SU-DHL-6 (cell line): ENCODE measurements at regions not wholly inside any gene's neighbourhood (a gene's known extent, or its start where the extent isn't known, plus 50 kb on each side); places are given as distances from the start of the nearest gene placed in this dataset.

Source experiments
- H2AFZ ChIP-seq: fragments of 200-600 bp; sonication (generic); 2 replicates; pipeline ENCODE4 v1.6.1; 2014; ENCODE audit warnings: low read depth, mild to moderate bottlenecking, moderate library complexity, mixed read lengths, antibody characterized with exemption, low read length; ENCODE audit not compliant: severe bottlenecking
- H3F3A ChIP-seq: fragments of 200-600 bp; shearing (Covaris generic); 2 replicates; pipeline ENCODE4 v1.6.0; 2016; ENCODE audit warnings: antibody characterized with exemption, mild to moderate bottlenecking; ENCODE audit not compliant: insufficient read depth
- H3K27ac ChIP-seq: fragments of 200-600 bp; sonication (generic); 2 replicates; pipeline ENCODE4 v1.5.1; 2016; ENCODE audit warnings: low read depth, mild to moderate bottlenecking, low read length, moderate library complexity, mixed read lengths
- H3K27me3 ChIP-seq: fragments of 200-600 bp; sonication (generic), shearing (Covaris generic); 2 replicates; pipeline ENCODE4 v1.6.0; 2014; ENCODE audit warnings: mild to moderate bottlenecking, low read length
- H3K36me3 ChIP-seq: fragments of 200-600 bp; sonication (generic); 2 replicates; pipeline ENCODE4 v1.6.1; 2014; ENCODE audit warnings: mild to moderate bottlenecking, low read length, mixed read lengths
- H3K4me2 ChIP-seq: fragments of 300-600, 200-600 bp; shearing (Covaris generic), sonication (generic); 2 replicates; pipeline ENCODE4 v1.6.0; 2014; ENCODE audit warnings: low read length, low read depth, mild to moderate bottlenecking; ENCODE audit not compliant: poor library complexity, severe bottlenecking
- H3K4me3 ChIP-seq: fragments of 200-600 bp; sonication (generic); 2 replicates; pipeline ENCODE4 v1.5.1; 2014; ENCODE audit warnings: antibody characterized with exemption, low read length, mild to moderate bottlenecking, mixed read lengths; ENCODE audit not compliant: insufficient read depth, poor library complexity, severe bottlenecking
- H3K79me2 ChIP-seq: fragments of 200-600 bp; sonication (generic); 2 replicates; pipeline ENCODE4 v1.6.1; 2014; ENCODE audit warnings: mild to moderate bottlenecking, low read length, moderate library complexity; ENCODE audit not compliant: insufficient read depth
- H3K9ac ChIP-seq: fragments of 200-600 bp; sonication (generic); 2 replicates; pipeline ENCODE4 v1.7.0; 2014; ENCODE audit warnings: mild to moderate bottlenecking, low read length
- H3K9me2 ChIP-seq: fragments of 200-600 bp; sonication (generic); replicated peaks from 2 replicates; pipeline ENCODE4 v1.6.1; 2014; ENCODE audit warnings: low read length; ENCODE audit not compliant: insufficient read depth
- H3K9me3 ChIP-seq: fragments of 200-600 bp; sonication (generic); 2 replicates; pipeline ENCODE4 v1.6.1; 2014; ENCODE audit warnings: low read length, mixed read lengths; ENCODE audit not compliant: insufficient read depth
- H4K20me1 ChIP-seq: fragments of 200-600 bp; sonication (generic); 2 replicates; pipeline ENCODE4 v1.6.1; 2014; ENCODE audit warnings: low read depth, mild to moderate bottlenecking, antibody characterized with exemption, low read length, moderate library complexity, mixed read lengths
- EZH2phosphoT487 ChIP-seq: fragments of 200-600 bp; sonication (generic), shearing (Covaris generic); conservative IDR thresholded peaks from 2 replicates; pipeline ENCODE4 v1.6.1; 2018; ENCODE audit warnings: mild to moderate bottlenecking, antibody characterized with exemption, low read length, moderate library complexity, mixed read lengths
- TF ChIP-seq, protein P1 (sequence below): fragments of 200-600 bp; sonication (generic); IDR thresholded peaks from one replicate; pipeline ENCODE4 v1.5.1; 2017; ENCODE audit warnings: antibody characterized with exemption, mild to moderate bottlenecking, low read length, moderate library complexity; ENCODE audit not compliant: insufficient read depth, poor library complexity, severe bottlenecking

DNA sequence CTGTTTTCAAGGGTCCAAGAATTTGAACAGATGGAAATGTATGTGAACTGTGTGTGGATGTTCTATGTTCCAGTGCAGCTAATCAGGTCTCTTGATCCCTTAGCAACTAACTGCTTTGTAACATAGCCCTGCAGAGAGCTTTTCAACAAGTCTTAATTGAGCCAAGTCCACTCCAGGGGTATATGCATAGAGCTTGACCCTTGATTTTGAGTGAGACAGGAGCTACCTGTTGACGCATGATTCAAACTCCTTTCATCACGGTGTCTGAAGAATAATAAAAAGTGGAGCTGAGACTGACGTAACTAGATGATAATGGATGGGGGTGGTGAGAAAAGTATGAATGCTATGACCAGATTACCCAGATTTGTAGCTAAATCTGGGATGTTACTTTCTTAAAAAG is 93.3 kb upstream of the CCDC54 start:
- Histone ChIP-seq H3K27ac (no peak overlapping the region), H3K9ac (no peak overlapping the region), H2AFZ (no peak overlapping the region), H3K4me2 (no peak overlapping the region), H3K27me3 (no peaks in the 10 kb centered on the region), H4K20me1 (no peaks in the 10 kb centered on the region; the same call in 1 of the 2 replicates), H3K9me2 (no peaks in the 10 kb centered on the region), H3K4me3 (no peak overlapping the region), H3K9me3 (no peaks in the 10 kb centered on the region), H3K79me2 (no peaks in the 10 kb centered on the region), H3F3A (no peaks in the 10 kb centered on the region), H3K36me3 (no peaks in the 10 kb centered on the region)
- no peak for TF ChIP-seq EZH2phosphoT487
- TF ChIP-seq, protein P1, sequence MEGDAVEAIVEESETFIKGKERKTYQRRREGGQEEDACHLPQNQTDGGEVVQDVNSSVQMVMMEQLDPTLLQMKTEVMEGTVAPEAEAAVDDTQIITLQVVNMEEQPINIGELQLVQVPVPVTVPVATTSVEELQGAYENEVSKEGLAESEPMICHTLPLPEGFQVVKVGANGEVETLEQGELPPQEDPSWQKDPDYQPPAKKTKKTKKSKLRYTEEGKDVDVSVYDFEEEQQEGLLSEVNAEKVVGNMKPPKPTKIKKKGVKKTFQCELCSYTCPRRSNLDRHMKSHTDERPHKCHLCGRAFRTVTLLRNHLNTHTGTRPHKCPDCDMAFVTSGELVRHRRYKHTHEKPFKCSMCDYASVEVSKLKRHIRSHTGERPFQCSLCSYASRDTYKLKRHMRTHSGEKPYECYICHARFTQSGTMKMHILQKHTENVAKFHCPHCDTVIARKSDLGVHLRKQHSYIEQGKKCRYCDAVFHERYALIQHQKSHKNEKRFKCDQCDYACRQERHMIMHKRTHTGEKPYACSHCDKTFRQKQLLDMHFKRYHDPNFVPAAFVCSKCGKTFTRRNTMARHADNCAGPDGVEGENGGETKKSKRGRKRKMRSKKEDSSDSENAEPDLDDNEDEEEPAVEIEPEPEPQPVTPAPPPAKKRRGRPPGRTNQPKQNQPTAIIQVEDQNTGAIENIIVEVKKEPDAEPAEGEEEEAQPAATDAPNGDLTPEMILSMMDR = no peak

DNA sequence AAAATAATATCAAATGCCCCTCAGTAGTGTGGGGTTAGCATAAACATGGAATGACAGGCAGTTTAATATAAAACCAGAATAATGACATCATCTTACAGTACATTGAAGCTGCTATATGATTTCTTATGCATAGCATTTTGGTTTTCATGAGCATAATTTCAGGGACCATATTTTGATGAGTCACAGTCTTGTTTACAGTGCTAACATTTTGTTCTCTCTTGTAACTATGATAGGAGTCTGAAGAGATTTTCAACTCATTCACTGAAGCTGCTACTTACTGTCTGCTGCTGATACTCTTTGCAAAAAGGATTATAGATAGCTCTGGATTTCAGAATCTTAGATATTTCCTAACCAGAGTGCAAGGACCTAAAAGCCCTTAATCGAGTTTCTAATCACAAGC is 92.6 kb upstream of the CCDC54 start:
- Histone ChIP-seq H3K4me2 (no peak overlapping the region), H3K9me3 (no peaks in the 10 kb centered on the region), H4K20me1 (no peaks in the 10 kb centered on the region; the same call in 1 of the 2 replicates), H3F3A (no peaks in the 10 kb centered on the region), H3K27ac (no peak overlapping the region), H3K36me3 (no peaks in the 10 kb centered on the region), H2AFZ (no peak overlapping the region), H3K4me3 (no peak overlapping the region), H3K9me2 (no peaks in the 10 kb centered on the region), H3K79me2 (no peaks in the 10 kb centered on the region), H3K9ac (no peak overlapping the region), H3K27me3 (no peaks in the 10 kb centered on the region)
- TF ChIP-seq, protein P1 = no peak
- TF ChIP-seq EZH2phosphoT487 = no peak

DNA sequence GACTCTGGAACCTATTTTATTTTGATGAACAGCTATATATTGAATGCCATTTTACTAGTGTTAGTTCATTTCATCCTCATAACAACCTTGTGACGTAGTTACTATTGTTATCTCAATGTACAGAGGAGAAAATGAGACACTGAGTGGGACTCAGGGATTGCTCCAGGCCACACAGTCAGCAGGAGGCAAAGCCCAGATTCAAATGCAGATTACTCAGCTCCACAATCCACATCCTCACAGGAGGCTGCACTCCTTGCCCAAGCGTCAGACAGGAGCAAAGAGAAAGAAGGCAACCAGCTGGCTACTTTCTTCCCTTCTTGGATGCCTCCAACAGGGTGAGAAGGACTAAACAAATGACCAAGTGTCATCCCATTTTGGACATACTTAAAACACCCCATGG is 92.0 kb upstream of the CCDC54 start:
- H3K27me3 ChIP-seq = no peaks in the 10 kb centered on the region
- no peaks in the 10 kb centered on the region for H3F3A ChIP-seq
- H2AFZ ChIP-seq = no peak overlapping the region
- no peaks in the 10 kb centered on the region for H3K9me3 ChIP-seq
- TF ChIP-seq EZH2phosphoT487 = no peak
- TF ChIP-seq, protein P1 = no peak
- H3K36me3 ChIP-seq = no peaks in the 10 kb centered on the region
- no peak overlapping the region for H3K4me2 ChIP-seq
- no peaks in the 10 kb centered on the region for H3K9me2 ChIP-seq
- no peak overlapping the region for H3K27ac ChIP-seq
- no peak overlapping the region for H3K9ac ChIP-seq
- no peak overlapping the region for H3K4me3 ChIP-seq
- no peaks in the 10 kb centered on the region for H3K79me2 ChIP-seq
- no peaks in the 10 kb centered on the region; the same call in 1 of the 2 replicates for H4K20me1 ChIP-seq

DNA sequence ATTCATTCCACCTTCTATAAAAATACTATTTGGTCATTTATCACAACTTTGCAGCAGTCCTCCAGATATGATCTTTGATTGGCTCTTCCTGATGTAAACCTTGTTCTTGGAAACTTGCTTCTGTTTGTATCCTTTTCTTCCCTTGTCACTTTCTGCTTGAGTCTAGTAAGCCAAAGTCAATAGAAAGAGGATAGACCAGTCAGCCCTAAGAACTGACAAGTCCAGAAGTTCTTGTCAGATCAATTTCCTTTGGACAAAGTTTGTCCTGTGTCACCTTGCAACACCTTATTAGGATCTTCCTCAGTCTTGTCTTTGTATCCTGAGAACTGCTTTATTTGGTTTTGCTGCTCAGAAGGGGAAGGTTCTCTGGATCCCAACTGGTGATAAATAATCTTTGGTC is 87.9 kb upstream of the CCDC54 start:
- Histone ChIP-seq H3K36me3 (no peaks in the 10 kb centered on the region), H3F3A (no peaks in the 10 kb centered on the region), H3K9me3 (no peaks in the 10 kb centered on the region), H2AFZ (no peak overlapping the region), H3K27ac (no peak overlapping the region), H3K4me3 (no peak overlapping the region), H3K79me2 (no peaks in the 10 kb centered on the region), H4K20me1 (no peaks in the 10 kb centered on the region; the same call in 1 of the 2 replicates), H3K4me2 (no peak overlapping the region), H3K27me3 (no peaks in the 10 kb centered on the region), H3K9me2 (no peaks in the 10 kb centered on the region), H3K9ac (no peak overlapping the region)
- TF ChIP-seq EZH2phosphoT487 = no peak
- TF ChIP-seq, protein P1 = no peak
